Sigmoid colon (tissue), 6 donors: ENCODE measurements at regions not wholly inside any gene's neighbourhood (a gene's known extent, or its start where the extent isn't known, plus 50 kb on each side); places are given as distances from the start of the nearest gene placed in this dataset.
"Not testable (repeated sequence)": the region's sequence is repeated elsewhere in the genome, so short reads cannot be mapped to it uniquely, and the experiment has no call there.

ENCODE experiments used
- DNase-seq: peaks from one replicate; pipeline ENCODE4 v3.0.0-alpha.2; 2019
- H3K27ac ChIP-seq, 4 donors: fragments of 200-600 bp; sonication (generic); one replicate each; pipeline ENCODE4 v1.5.1; 2016 to 2019; ENCODE audit warnings: mild to moderate bottlenecking in 1 of 4
- H3K27me3 ChIP-seq, 3 donors: fragments of 200-600 bp; sonication (generic); one replicate each; pipeline ENCODE4 v1.5.1; 2019; ENCODE audit warnings: mild to moderate bottlenecking in 1 of 3
- H3K36me3 ChIP-seq, 4 donors: fragments of 200-600 bp; sonication (generic); one replicate each; pipeline ENCODE4 v1.5.1; 2016 to 2019
- H3K4me1 ChIP-seq, 4 donors: fragments of 200-600 bp; sonication (generic); one replicate each; pipeline ENCODE4 v1.5.1; 2017 to 2019
- H3K4me3 ChIP-seq, 4 donors: fragments of 200-600 bp; sonication (generic); one replicate each; pipeline ENCODE4 v1.5.1; 2017 to 2019; ENCODE audit warnings: mild to moderate bottlenecking in 2 of 4, moderate library complexity in 1 of 4
- H3K9me3 ChIP-seq, 4 donors: fragments of 200-600 bp in 3 of 4; sonication (generic) in 3 of 4; one replicate each; pipeline versions ENCODE4 v1.5.1 to v1.6.1; 2013 to 2019
- EP300 ChIP-seq, 4 donors: sonication (generic); formaldehyde crosslinking; IDR thresholded peaks; one replicate each; pipeline ENCODE4 v1.6.1; 2017; ENCODE audit warnings: antibody characterized with exemption in 4 of 4
- POLR2A ChIP-seq, 2 donors: fragments of 450-650 bp; IDR thresholded peaks; one replicate each; pipeline ENCODE4 v1.6.1; 2016; ENCODE audit warnings: antibody characterized with exemption in 2 of 2, mild to moderate bottlenecking in 2 of 2, moderate library complexity in 2 of 2
- POLR2AphosphoS5 ChIP-seq, 4 donors: sonication (generic); formaldehyde crosslinking; IDR thresholded peaks; one replicate each; pipeline ENCODE4 v1.6.1; 2017; ENCODE audit warnings: antibody characterized with exemption in 4 of 4
- WGBS, 2 donors: extraction: QIAGEN DNeasy Blood & Tissue Kit; methylation state at CpG; one replicate each; pipeline ENCODE4 v1.1.7; 2013; 5-methylcytosine and 5-hydroxymethylcytosine counted together
- intact Hi-C: fragments of 100-400 bp; cut with DNase I; formaldehyde crosslinking; loops from one replicate; pipeline ENCODE4 v1.15.1; 2023
- TF ChIP-seq, protein P1 (sequence below), 4 experiments: fragments of 450-650 bp in 3 of 4; fragments of 200-600 bp in 1 of 4; IDR thresholded peaks; one replicate each; pipeline ENCODE4 v1.5.1; 2016 to 2019; ENCODE audit warnings: antibody characterized with exemption in 4 of 4, mild to moderate bottlenecking in 3 of 4, moderate library complexity in 2 of 4
- donor health status: healthy with polysubstance abuse.
- donor health status: healthy.

DNA sequence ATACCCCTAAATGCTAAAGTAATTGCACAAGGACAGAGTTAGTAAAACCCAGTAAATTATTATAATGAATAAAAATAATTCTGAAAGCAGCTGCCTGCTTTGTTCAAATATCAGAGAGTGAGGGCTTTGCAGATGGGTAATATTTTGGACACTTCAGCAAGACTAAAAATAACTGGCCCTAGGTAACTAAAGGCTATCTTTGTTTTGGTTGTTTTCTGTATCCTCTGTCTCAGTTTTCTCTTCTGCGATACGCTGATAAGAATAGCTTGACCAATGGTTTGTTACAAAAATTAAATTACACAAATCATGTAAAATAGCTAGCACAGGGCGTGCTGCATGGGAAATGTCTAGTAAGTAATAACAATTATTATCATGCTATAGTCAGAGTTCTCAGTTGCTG is 204.7 kb downstream of the FGFR2 start:
- H3K36me3 ChIP-seq = no peaks in the 10 kb centered on the region
- DNase-seq = no peak
- intact Hi-C loops = no loop called here
- peaks cover 0 to 9% (median 0%) of the 10 kb centered on the region in 4 donors for H3K4me1 ChIP-seq
- TF ChIP-seq POLR2A (IDR thresholded peaks at IDR 0.05) (no peak), EP300 (IDR thresholded peaks at IDR 0.05) (no peak), POLR2AphosphoS5 (IDR thresholded peaks at IDR 0.05) (no peak)
- TF ChIP-seq, protein P1, sequence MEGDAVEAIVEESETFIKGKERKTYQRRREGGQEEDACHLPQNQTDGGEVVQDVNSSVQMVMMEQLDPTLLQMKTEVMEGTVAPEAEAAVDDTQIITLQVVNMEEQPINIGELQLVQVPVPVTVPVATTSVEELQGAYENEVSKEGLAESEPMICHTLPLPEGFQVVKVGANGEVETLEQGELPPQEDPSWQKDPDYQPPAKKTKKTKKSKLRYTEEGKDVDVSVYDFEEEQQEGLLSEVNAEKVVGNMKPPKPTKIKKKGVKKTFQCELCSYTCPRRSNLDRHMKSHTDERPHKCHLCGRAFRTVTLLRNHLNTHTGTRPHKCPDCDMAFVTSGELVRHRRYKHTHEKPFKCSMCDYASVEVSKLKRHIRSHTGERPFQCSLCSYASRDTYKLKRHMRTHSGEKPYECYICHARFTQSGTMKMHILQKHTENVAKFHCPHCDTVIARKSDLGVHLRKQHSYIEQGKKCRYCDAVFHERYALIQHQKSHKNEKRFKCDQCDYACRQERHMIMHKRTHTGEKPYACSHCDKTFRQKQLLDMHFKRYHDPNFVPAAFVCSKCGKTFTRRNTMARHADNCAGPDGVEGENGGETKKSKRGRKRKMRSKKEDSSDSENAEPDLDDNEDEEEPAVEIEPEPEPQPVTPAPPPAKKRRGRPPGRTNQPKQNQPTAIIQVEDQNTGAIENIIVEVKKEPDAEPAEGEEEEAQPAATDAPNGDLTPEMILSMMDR (IDR thresholded peaks at IDR 0.05) = no peak
- H3K27ac ChIP-seq = no peak overlapping the region
- H3K4me3 ChIP-seq = no peak overlapping the region
- no peaks in the 10 kb centered on the region for H3K27me3 ChIP-seq
- WGBS, 2 donors = 85 to 92% methylated on average over 3 of the region's 3 CpGs
- H3K9me3 ChIP-seq = no peaks in the 10 kb centered on the region

DNA sequence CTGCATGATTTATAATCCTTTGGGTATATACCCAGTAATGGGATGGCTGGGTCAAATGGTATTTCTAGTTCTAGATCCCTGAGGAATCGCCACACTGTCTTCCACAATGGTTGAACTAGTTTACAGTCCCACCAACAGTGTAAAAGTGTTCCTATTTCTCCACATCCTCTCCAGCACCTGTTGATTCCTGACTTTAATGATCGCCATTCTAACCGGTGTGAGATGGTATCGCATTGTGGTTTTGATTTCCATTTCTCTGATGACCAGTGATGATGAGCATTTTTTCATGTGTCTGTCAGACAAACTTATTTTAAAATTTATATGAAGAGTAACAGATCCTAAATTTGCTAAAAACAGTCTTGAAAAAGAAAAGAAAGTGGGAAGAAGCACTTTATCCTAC is 197.7 kb downstream of the FGFR2 start:
- intact Hi-C loops, H3K36me3 ChIP-seq, H3K27me3 ChIP-seq, H3K4me3 ChIP-seq, H3K27ac ChIP-seq, H3K4me1 ChIP-seq, H3K9me3 ChIP-seq, DNase-seq: not testable (repeated sequence)
- 96 to 98% methylated on average over 3 of the region's 4 CpGs for WGBS, 2 donors

DNA sequence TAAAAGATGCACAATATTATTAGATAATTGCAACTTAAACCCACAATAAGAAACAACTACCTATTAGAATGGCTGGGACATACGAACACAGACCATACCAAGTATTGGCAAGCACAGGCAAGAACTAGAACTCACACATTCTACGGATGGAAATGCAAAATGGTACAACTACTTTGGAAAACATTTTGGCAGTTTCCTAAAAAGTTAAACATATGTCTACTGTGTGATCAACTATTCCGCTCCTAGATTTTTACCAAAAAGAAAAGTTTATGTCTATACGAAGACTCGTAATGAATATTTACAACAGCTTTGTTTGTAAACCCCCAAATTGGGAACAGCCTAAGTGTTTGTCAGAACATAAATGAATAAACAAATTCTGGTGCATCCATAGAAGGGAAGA is 194.7 kb downstream of the FGFR2 start:
- Histone ChIP-seq H3K4me1 (no peaks in the 10 kb centered on the region), H3K36me3 (no peaks in the 10 kb centered on the region)
- WGBS, 2 donors = 94 to 95% methylated on average over 5 of the region's 5 CpGs

DNA sequence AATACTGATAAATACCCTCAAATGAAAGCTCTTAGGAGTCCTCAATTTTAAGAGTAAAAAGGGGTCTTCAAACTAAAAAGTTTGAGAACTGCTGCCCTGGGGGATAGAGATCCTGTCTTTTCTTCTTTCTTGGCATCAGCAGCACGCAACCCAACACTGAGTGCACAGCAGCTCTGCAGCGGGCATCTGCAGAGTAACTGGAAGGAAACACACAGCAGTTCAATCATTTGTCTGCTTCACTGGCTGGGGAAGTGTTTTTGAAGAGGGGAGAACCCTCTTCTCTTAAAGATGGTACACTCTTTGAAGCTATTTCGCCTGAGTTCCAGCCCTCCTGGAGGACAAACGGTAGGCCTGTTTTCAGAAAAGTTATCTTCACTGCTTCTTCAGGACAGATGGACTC is 193.6 kb downstream of the FGFR2 start:
- Histone ChIP-seq H3K9me3 (no peaks in the 10 kb centered on the region), H3K36me3 (no peaks in the 10 kb centered on the region), H3K27me3 (no peaks in the 10 kb centered on the region), H3K27ac (no peak overlapping the region), H3K4me1 (no peaks in the 10 kb centered on the region), H3K4me3 (no peak overlapping the region)
- TF ChIP-seq EP300 (IDR thresholded peaks at IDR 0.05) (no peak), POLR2AphosphoS5 (IDR thresholded peaks at IDR 0.05) (no peak), POLR2A (IDR thresholded peaks at IDR 0.05) (no peak)
- TF ChIP-seq, protein P1 (IDR thresholded peaks at IDR 0.05) = no peak
- intact Hi-C loops = no loop called here
- no peak for DNase-seq
- WGBS, 2 donors = 93 to 96% methylated on average over 4 of the region's 4 CpGs

More for the DNA sequence above, 194.7 kb downstream of the FGFR2 start:
- TF ChIP-seq POLR2A (IDR thresholded peaks at IDR 0.05) (no peak), EP300 (IDR thresholded peaks at IDR 0.05) (no peak), POLR2AphosphoS5 (IDR thresholded peaks at IDR 0.05) (no peak)
- TF ChIP-seq, protein P1 (IDR thresholded peaks at IDR 0.05) = no peak
- no peak for DNase-seq
- Histone ChIP-seq H3K4me3 (no peak overlapping the region), H3K27me3 (no peaks in the 10 kb centered on the region), H3K9me3 (no peaks in the 10 kb centered on the region), H3K27ac (no peak overlapping the region)
- intact Hi-C loops = no loop called here

DNA sequence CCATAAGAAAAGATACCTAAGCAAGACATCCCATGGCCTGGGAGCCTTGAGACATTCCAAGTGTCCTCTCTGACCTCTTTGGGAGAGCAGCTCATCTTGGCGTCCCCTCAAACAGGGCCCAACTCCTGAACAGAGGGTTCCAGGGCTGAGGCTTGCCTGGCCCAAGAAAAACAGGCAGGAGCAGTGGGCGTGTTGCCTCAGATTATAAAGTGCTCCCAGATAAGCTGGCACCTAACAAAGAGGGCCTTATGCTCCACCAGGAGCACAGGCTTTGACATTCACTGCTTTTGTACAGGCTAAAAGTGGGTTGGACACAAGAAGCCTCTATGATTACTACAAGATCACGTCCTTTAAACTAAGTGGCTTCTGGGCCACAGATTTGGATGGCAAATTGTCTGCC is 193.1 kb downstream of the FGFR2 start:
- WGBS, 2 donors = 21 to 59% methylated on average over 3 of the region's 3 CpGs
- DNase-seq = no peak
- Histone ChIP-seq H3K27me3 (no peaks in the 10 kb centered on the region), H3K27ac (no peak overlapping the region), H3K36me3 (no peaks in the 10 kb centered on the region), H3K4me3 (no peak overlapping the region), H3K9me3 (no peaks in the 10 kb centered on the region), H3K4me1 (no peaks in the 10 kb centered on the region)
- TF ChIP-seq, protein P1 (IDR thresholded peaks at IDR 0.05) = no peak
- TF ChIP-seq POLR2A (IDR thresholded peaks at IDR 0.05) = no peak
- no peak for TF ChIP-seq EP300 (IDR thresholded peaks at IDR 0.05)
- TF ChIP-seq POLR2AphosphoS5 (IDR thresholded peaks at IDR 0.05) = no peak
- intact Hi-C loops = no loop called here
